ENCODE measurements at regions not wholly inside any gene's neighbourhood (a gene's known extent, or its start where the extent isn't known, plus 50 kb on each side); places are given as distances from the start of the nearest gene placed in this dataset.

GRCh38 chr14:61130512-61131260, 149.6 kb downstream of the SLC38A6 start:
- Mint-ChIP-seq H3K9me3 (peaks cover 0 to 8% (median 2%) of the 10 kb centered on the region in 7 donors), H3K27ac (peak overlapping the region in 1 of 6 donors; percentile 45), H3K4me3 (no peak overlapping the region)

GRCh38 chr14:61129168-61129745, 148.2 kb downstream of the SLC38A6 start:
- no peak for ATAC-seq (ENCODE audit: low read depth in 2 of 2)
- Mint-ChIP-seq H3K4me1 (no peaks in the 10 kb centered on the region), H3K27ac (no peak overlapping the region), H3K27me3 (peaks cover 17 to 45% (median 19%) of the 10 kb centered on the region in 3 donors), H3K4me3 (peak overlapping the region in 1 of 8 donors; percentile 15), H3K36me3 (no peaks in the 10 kb centered on the region), H3K9me3 (peaks cover 0 to 2% (median 0%) of the 10 kb centered on the region in 7 donors)
- DNase-seq: no peak

More at GRCh38 chr14:61130512-61131260, 149.6 kb downstream of the SLC38A6 start:
- H3K36me3 Mint-ChIP-seq: peaks cover 0 to 1% of the 10 kb centered on the region in 2 donors
- H3K4me1 Mint-ChIP-seq: no peaks in the 10 kb centered on the region
- no peak for ATAC-seq (ENCODE audit: low read depth in 2 of 2)
- no peak for DNase-seq
- peaks cover 22 to 57% (median 26%) of the 10 kb centered on the region in 3 donors for H3K27me3 Mint-ChIP-seq

DNA sequence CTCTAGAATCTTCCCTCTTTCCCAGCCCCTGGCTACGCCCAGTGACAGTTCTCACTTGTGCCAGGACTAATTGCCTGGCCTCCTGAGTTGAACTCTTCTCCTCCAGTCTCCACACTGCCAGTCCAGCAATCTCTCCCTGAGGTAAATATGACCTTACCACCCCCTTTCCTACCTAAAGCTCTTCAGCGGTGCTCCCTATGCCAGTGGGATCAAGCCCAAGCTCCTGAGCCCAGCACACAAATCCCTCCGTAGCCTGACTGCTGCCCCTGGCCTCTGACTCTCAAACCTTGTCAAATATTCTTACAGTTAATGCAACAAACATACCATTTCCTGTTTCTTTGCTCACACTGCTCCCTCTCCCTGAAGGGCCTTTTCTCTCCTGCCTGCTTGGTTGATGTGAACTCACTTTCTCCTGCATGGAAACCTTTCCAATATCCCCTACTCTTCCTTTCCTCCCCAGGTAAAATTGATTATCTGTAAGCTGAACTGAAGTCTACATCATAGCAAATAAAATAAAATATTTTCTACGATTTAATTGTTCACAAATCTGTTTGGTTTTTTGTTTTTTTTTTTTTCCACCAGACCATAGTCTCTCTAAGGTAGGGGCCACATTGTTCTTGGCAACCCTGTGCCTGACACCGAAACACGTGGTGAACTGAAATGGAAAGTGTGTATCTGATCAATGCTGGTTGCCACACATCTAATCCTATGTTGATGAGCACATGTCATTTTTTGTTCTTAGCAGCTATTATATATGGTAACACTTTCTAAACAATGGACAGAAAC, 147.5 kb downstream of the SLC38A6 start:
- Mint-ChIP-seq H3K4me1 (no peaks in the 10 kb centered on the region), H3K9me3 (peaks cover 0 to 2% (median 0%) of the 10 kb centered on the region in 7 donors), H3K27ac (no peak overlapping the region), H3K36me3 (no peaks in the 10 kb centered on the region), H3K4me3 (no peak overlapping the region), H3K27me3 (peaks cover 19 to 41% (median 21%) of the 10 kb centered on the region in 3 donors)
- ATAC-seq (ENCODE audit: low read depth in 2 of 2) (no peak), DNase-seq (no peak)

DNA sequence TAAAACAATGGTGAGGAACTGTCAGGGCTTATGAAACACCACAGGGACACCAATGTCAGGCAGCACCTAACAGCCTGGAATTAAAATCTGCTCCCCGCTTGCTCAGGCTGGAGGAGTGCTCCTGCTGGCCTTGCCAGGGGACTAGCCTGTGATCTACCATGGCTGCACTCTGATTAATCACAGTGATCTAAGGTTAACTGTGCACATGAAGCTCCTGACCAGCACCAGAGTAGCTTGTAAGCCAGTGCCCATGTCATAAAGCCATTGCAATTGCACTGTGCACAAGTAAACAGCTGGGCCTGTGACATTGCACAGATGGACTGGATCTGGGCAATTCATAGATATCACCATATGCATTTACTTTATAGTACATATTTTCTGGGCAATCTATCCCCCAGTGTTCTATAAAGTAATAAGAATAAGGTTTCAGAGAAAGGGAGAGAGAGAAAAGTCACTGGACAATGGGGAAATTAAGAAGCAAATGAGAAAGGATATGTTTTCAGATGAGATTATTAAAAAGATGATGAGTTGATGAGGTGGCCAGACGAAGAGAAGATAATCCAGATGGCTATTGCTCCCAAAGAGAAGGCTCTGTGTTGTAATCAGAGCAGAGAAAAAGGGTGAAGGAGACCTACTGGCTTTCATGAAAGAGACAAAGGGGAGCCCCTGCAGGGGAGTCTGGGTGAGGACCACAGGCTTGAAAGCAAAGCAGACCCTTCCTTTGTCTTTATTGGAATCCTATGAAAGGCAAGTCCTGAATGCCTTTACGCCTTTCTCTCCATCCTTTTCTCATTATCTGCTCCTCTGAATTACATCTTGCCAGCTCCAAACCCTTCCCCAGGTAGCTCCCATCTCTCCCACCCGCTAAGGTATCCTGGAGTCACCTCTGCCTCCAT, 145.8 kb downstream of the SLC38A6 start:
- Mint-ChIP-seq H3K4me1 (no peaks in the 10 kb centered on the region), H3K4me3 (no peak overlapping the region), H3K27me3 (peaks cover 19 to 36% (median 21%) of the 10 kb centered on the region in 3 donors), H3K27ac (no peak overlapping the region), H3K36me3 (no peaks in the 10 kb centered on the region), H3K9me3 (peaks cover 0 to 5% (median 0%) of the 10 kb centered on the region in 7 donors)
- ATAC-seq (ENCODE audit: low read depth in 2 of 2) (no peak), DNase-seq (no peak)

- peaks cover 0 to 6% (median 2%) of the 10 kb centered on the region in 7 donors for H3K9me3 Mint-ChIP-seq
- H3K4me3 Mint-ChIP-seq: no peak overlapping the region
- no peaks in the 10 kb centered on the region for H3K36me3 Mint-ChIP-seq
- no peaks in the 10 kb centered on the region for H3K4me1 Mint-ChIP-seq
- DNase-seq: no peak
- no peak for ATAC-seq (ENCODE audit: low read depth in 2 of 2)
- peak overlapping the region in 1 of 6 donors; percentile 40 for H3K27ac Mint-ChIP-seq
- peaks cover 19 to 36% (median 21%) of the 10 kb centered on the region in 3 donors for H3K27me3 Mint-ChIP-seq
Measured at GRCh38 chr14:61125867-61126572, 145.0 kb downstream of the SLC38A6 start.

DNA sequence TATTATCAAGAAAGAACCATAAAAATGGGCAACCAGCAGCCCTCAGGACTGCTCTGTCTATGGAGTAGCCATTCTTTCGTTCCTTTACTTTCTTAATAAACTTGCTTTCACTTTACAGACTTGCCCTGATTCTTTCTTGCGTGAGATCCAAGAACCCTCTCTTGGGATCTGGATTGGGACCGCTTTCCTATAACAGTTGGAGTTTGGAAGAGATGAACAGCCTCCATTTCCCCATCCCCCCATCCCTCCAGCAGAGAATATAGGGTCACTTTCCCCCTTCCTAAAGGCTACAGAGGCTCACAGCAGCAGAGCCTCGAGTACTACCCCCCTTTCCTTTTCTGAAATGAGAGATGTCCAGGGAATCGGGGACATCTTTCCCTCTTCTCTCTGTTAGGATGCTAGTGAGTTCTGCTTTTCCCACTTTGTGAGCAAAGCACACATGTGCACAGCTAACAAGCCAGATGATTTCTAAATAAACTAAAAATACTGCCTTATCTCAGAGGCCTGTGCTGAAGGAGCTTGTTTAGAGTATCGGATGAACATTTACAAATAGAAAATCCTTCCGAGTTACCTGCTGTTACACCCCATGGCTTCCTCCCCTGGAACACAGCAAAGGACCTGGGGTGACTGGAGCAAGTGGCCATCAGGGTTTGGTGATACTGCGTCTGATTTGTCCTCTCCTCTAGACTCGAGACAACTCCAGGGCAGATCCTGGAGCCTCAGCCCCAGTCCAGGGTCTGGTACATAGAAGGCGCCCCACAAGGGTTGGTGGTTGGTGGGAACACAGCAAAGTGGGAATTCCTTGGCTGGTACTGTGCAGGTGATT, 144.2 kb downstream of the SLC38A6 start:
- Mint-ChIP-seq H3K9me3 (peaks cover 2 to 13% (median 7%) of the 10 kb centered on the region in 7 donors), H3K4me3 (no peak overlapping the region), H3K4me1 (no peaks in the 10 kb centered on the region), H3K27me3 (peaks cover 19 to 36% (median 21%) of the 10 kb centered on the region in 3 donors), H3K36me3 (peaks cover 0 to 4% of the 10 kb centered on the region in 2 donors), H3K27ac (no peak overlapping the region)
- DNase-seq: no peak
- ATAC-seq (ENCODE audit: low read depth in 2 of 2): no peak

DNA sequence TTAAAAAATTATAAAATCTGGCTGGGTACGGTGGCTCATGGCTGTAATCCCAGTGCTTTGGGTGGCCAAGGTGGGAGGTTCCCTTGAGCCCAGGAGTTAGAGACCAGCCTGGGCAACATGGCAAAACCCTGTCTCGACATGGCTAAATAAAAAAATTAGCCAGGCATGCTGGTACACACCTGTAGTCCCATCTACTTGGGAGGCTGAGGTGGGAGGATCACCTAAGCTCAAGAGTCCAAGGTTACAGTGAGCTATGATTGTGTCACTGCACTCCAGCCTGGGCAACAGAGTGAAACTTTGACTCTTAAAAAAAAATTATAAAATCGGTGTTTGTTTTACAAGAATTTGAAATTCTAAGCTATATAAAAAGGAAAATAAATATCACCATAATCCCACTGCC, 141.8 kb downstream of the SLC38A6 start:
- ATAC-seq (ENCODE audit: low read depth in 2 of 2) (no peak), DNase-seq (no peak)
- Mint-ChIP-seq H3K27ac (no peak overlapping the region), H3K36me3 (peaks cover 0 to 5% of the 10 kb centered on the region in 2 donors), H3K27me3 (peaks cover 10 to 18% (median 10%) of the 10 kb centered on the region in 3 donors), H3K4me1 (no peaks in the 10 kb centered on the region), H3K4me3 (no peak overlapping the region), H3K9me3 (peaks cover 2 to 18% (median 7%) of the 10 kb centered on the region in 7 donors)

DNA sequence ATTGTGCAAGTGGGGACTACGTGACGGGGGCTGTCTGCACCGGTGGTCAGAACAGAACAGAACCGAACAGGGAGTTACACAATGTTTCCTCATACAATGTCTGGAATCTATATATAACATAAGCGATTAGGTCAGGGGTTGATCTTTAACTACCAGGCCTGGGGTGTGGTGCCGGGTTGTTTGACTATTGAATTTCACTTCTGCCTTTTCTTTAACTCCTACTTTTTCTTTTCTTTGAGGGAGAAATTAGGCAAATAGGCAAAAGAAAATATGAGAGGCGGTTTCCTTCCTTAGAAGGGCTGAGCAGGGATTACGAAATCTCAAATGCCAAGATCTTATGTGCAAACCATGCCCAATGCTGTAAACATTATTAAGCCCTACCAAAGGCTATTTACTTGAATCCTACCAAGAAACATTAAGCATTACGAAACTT, 140.3 kb downstream of the SLC38A6 start:
- Mint-ChIP-seq H3K4me3 (no peak overlapping the region), H3K4me1 (no peaks in the 10 kb centered on the region), H3K27ac (no peak overlapping the region), H3K9me3 (peaks cover 4 to 19% (median 9%) of the 10 kb centered on the region in 7 donors), H3K27me3 (peaks cover 4% of the 10 kb centered on the region in 3 donors), H3K36me3 (peaks cover 0 to 5% of the 10 kb centered on the region in 2 donors)
- no peak for ATAC-seq (ENCODE audit: low read depth in 2 of 2)
- no peak for DNase-seq

DNA sequence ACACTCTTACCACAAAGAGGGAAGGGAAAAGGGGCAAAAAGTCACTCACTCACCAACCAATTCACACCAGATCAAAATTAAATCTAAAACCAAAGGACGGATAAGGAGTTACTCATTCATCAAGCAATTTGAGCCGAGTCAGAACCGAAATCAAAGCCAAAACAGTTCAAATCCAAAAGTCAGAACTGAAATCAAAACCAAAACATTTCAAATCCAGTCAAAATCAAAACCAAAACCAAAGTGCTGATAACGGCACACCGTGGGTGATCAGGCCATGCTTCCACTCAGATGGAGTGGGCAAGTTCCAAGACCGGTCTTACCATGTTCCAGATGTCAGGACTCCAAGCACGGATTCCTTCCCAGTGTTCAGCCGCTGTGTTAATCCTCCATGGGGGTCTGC, 139.5 kb downstream of the SLC38A6 start:
- DNase-seq: no peak
- Mint-ChIP-seq H3K4me1 (no peaks in the 10 kb centered on the region), H3K4me3 (peak overlapping the region in 1 of 8 donors; percentile 16), H3K27ac (no peak overlapping the region), H3K9me3 (peaks cover 4 to 25% (median 11%) of the 10 kb centered on the region in 7 donors), H3K27me3 (peaks cover 0 to 4% (median 0%) of the 10 kb centered on the region in 3 donors), H3K36me3 (peaks cover 0 to 5% of the 10 kb centered on the region in 2 donors)
- no peak for ATAC-seq (ENCODE audit: low read depth in 2 of 2)

GRCh38 chr14:61119006-61119405, 138.0 kb downstream of the SLC38A6 start:
- peaks cover 12% of the 10 kb centered on the region in 2 donors for H3K36me3 Mint-ChIP-seq

GRCh38 chr14:61116369-61116768, 135.3 kb downstream of the SLC38A6 start:
- Mint-ChIP-seq H3K4me3 (no peak overlapping the region), H3K27ac (no peak overlapping the region), H3K4me1 (no peaks in the 10 kb centered on the region), H3K9me3 (peaks cover 13 to 47% (median 31%) of the 10 kb centered on the region in 7 donors), H3K27me3 (peaks cover 0 to 13% (median 4%) of the 10 kb centered on the region in 3 donors), H3K36me3 (peaks cover 12% of the 10 kb centered on the region in 2 donors)
- ATAC-seq (ENCODE audit: low read depth in 2 of 2): no peak
- DNase-seq: no peak

More at GRCh38 chr14:61119006-61119405, 138.0 kb downstream of the SLC38A6 start:
- no peak overlapping the region for H3K27ac Mint-ChIP-seq
- peaks cover 0 to 4% (median 0%) of the 10 kb centered on the region in 3 donors for H3K27me3 Mint-ChIP-seq
- H3K4me1 Mint-ChIP-seq: no peaks in the 10 kb centered on the region
- no peak overlapping the region for H3K4me3 Mint-ChIP-seq
- H3K9me3 Mint-ChIP-seq: peaks cover 13 to 41% (median 22%) of the 10 kb centered on the region in 7 donors
- DNase-seq (no peak), ATAC-seq (ENCODE audit: low read depth in 2 of 2) (no peak)
